OCI-LY7 (cell line): ENCODE measurements at regions not wholly inside any gene's neighbourhood (a gene's known extent, or its start where the extent isn't known, plus 50 kb on each side); places are given as distances from the start of the nearest gene placed in this dataset.

ENCODE experiments used
- BruUV-seq: library from RNA; stranded (reverse); fragments of 400-500 nt; replicated peaks from 2 replicates; lab custom pipeline; 2021; lab: Mats Ljungman, UMichigan
- CTCF ChIA-PET: fragments of 300-600 bp; sonication (Branson Sonifier 250); formaldehyde crosslinking; loops from one replicate; lab custom pipeline; 2022; ENCODE audit warnings: antibody characterized with exemption; ENCODE audit not compliant: unreplicated experiment; lab: Charles Lee
- POLR2A ChIA-PET: fragments of 300-600 bp; sonication (Branson Sonifier 250); formaldehyde crosslinking; loops from one replicate; lab custom pipeline; 2022; ENCODE audit warnings: antibody characterized with exemption; lab: Charles Lee
- DNase-seq: peaks from one replicate; pipeline ENCODE4 v3.0.0-alpha.2; 2015; ENCODE audit warnings: low spot score
- H2AFZ ChIP-seq: fragments of 200-600 bp; sonication (generic), shearing (Covaris generic); 2 replicates; pipeline ENCODE4 v1.6.1; 2014; ENCODE audit warnings: mild to moderate bottlenecking, antibody characterized with exemption, low read length, moderate library complexity
- H3K27ac ChIP-seq: fragments of 200-600 bp; sonication (generic); 2 replicates; pipeline ENCODE4 v1.5.1; 2014; ENCODE audit warnings: mixed run types, low read depth, mild to moderate bottlenecking, moderate library complexity, low read length, inconsistent platforms; ENCODE audit not compliant: poor library complexity, severe bottlenecking
- H3K36me3 ChIP-seq: fragments of 200-600 bp; sonication (generic); 2 replicates; pipeline ENCODE4 v1.6.1; 2014; ENCODE audit warnings: mild to moderate bottlenecking, antibody characterized with exemption, low read length, moderate library complexity, mixed read lengths; ENCODE audit not compliant: insufficient read depth
- H3K4me1 ChIP-seq: fragments of 200-600 bp; sonication (generic); 2 replicates; pipeline ENCODE4 v1.5.1; 2014; ENCODE audit warnings: mild to moderate bottlenecking, low read length; ENCODE audit not compliant: insufficient read depth, poor library complexity, severe bottlenecking
- H3K4me2 ChIP-seq: fragments of 200-600 bp; sonication (generic); 2 replicates; pipeline ENCODE4 v1.6.1; 2014; ENCODE audit warnings: mild to moderate bottlenecking, low read length
- H3K4me3 ChIP-seq: fragments of 200-600 bp; sonication (generic); 2 replicates; pipeline ENCODE4 v1.5.1; 2014; ENCODE audit warnings: mild to moderate bottlenecking, low read depth, low read length; ENCODE audit not compliant: poor library complexity, severe bottlenecking
- H3K79me2 ChIP-seq: fragments of 200-600 bp; sonication (generic); 2 replicates; pipeline ENCODE4 v1.6.1; 2016; ENCODE audit warnings: low read depth, mild to moderate bottlenecking, low read length, moderate library complexity, mixed read lengths; ENCODE audit not compliant: insufficient read depth
- H3K9me2 ChIP-seq: fragments of 200-600 bp; sonication (generic); 2 replicates; pipeline ENCODE4 v1.6.1; 2016; ENCODE audit warnings: mild to moderate bottlenecking, low read length, mixed read lengths; ENCODE audit not compliant: insufficient read depth
- H3K9me3 ChIP-seq: fragments of 200-600 bp; sonication (generic); 2 replicates; pipeline ENCODE4 v1.6.1; 2014; ENCODE audit warnings: mild to moderate bottlenecking, mixed run types, low read length, mixed read lengths
- H4K20me1 ChIP-seq: fragments of 200-600 bp; sonication (generic); 2 replicates; pipeline ENCODE4 v1.6.1; 2014; ENCODE audit warnings: mild to moderate bottlenecking, antibody characterized with exemption, low read length, moderate library complexity, mixed read lengths; ENCODE audit not compliant: insufficient read depth
- EZH2phosphoT487 ChIP-seq: fragments of 200-600 bp; sonication (generic); IDR thresholded peaks from 2 replicates; pipeline ENCODE4 v1.6.1; 2018; ENCODE audit warnings: low read depth, borderline replicate concordance, mild to moderate bottlenecking, mixed run types, antibody characterized with exemption, low read length, moderate library complexity, mixed read lengths
- intact Hi-C: fragments of 100-400 bp; cut with micrococcal nuclease; formaldehyde crosslinking; loops from one replicate; pipeline ENCODE4 v1.10.0; 2022; ENCODE audit not compliant: unreplicated experiment
- TF ChIP-seq, protein P1 (sequence below): fragments of 200-600 bp; sonication (generic); conservative IDR thresholded peaks from 2 replicates; pipeline ENCODE4 v1.5.1; 2014; ENCODE audit warnings: mild to moderate bottlenecking, antibody characterized with exemption, low read length, moderate library complexity, mixed read lengths

DNA sequence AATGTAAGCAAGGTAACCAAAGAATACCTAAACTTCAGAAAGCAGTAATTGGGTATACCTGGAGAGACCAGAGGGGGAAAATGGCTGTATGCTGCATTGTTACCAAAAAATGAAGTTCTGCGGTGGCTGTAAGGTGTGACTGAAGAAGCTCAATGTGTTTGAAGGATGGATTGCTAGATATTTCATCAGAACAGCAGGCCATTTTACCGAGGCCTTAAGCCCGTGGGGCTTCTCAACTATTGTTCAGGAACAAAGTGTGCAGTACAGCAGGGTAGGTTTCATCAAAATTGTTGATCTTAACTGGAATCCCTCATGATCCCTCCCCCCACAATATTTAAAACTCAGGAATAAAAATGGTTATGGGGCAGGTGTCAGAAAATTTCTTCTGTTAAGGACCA is 204.0 kb upstream of the GHITM start:
- Histone ChIP-seq H3K9me2 (no peaks in the 10 kb centered on the region), H3K27ac (no peak overlapping the region), H3K4me2 (no peak overlapping the region), H4K20me1 (no peaks in the 10 kb centered on the region), H3K9me3 (no peaks in the 10 kb centered on the region), H3K4me1 (no peaks in the 10 kb centered on the region), H3K36me3 (no peaks in the 10 kb centered on the region), H3K4me3 (no peak overlapping the region), H3K79me2 (no peaks in the 10 kb centered on the region), H2AFZ (no peak overlapping the region)
- DNase-seq = no peak
- intact Hi-C loops = no loop called here
- POLR2A ChIA-PET = interaction anchor here (0.5 kb wide), 1 partner anchor 380 kb away, joined by 3 read pairs; no protein-coding TSS in a partner anchor
- BruUV-seq = no TSS peak
- TF ChIP-seq, protein P1, sequence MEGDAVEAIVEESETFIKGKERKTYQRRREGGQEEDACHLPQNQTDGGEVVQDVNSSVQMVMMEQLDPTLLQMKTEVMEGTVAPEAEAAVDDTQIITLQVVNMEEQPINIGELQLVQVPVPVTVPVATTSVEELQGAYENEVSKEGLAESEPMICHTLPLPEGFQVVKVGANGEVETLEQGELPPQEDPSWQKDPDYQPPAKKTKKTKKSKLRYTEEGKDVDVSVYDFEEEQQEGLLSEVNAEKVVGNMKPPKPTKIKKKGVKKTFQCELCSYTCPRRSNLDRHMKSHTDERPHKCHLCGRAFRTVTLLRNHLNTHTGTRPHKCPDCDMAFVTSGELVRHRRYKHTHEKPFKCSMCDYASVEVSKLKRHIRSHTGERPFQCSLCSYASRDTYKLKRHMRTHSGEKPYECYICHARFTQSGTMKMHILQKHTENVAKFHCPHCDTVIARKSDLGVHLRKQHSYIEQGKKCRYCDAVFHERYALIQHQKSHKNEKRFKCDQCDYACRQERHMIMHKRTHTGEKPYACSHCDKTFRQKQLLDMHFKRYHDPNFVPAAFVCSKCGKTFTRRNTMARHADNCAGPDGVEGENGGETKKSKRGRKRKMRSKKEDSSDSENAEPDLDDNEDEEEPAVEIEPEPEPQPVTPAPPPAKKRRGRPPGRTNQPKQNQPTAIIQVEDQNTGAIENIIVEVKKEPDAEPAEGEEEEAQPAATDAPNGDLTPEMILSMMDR = no peak
- TF ChIP-seq EZH2phosphoT487 = no peak
- CTCF ChIA-PET = no interaction called here

DNA sequence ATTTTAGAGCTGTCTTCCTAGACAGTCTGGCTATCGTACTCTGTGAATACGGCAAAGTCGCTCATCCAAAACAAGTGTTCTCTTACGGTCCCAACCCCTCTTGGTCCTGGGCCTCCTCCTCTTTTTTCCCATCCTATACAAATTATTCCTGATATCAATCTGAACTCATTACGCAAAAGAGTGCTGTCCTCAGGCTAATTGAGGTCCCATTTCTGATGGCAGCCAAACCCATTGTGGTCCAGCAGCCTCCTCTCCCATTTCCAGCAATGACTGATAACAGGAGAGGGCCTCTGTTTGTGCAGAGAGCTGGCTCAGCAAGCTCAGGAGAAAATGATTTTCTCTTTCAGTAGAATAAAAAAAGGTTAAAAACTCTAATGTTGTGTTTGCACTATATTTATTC is 203.4 kb upstream of the GHITM start:
- H2AFZ ChIP-seq = no peak overlapping the region
- BruUV-seq = no TSS peak
- H4K20me1 ChIP-seq = no peaks in the 10 kb centered on the region
- H3K9me3 ChIP-seq = no peaks in the 10 kb centered on the region
- no peak for TF ChIP-seq EZH2phosphoT487
- TF ChIP-seq, protein P1 = no peak
- POLR2A ChIA-PET = no interaction called here
- no peaks in the 10 kb centered on the region for H3K79me2 ChIP-seq
- intact Hi-C loops = no loop called here
- H3K27ac ChIP-seq = no peak overlapping the region
- no peaks in the 10 kb centered on the region for H3K9me2 ChIP-seq
- H3K4me1 ChIP-seq = no peaks in the 10 kb centered on the region
- no peak overlapping the region for H3K4me2 ChIP-seq
- H3K36me3 ChIP-seq = no peaks in the 10 kb centered on the region
- no peak overlapping the region for H3K4me3 ChIP-seq
- CTCF ChIA-PET = no interaction called here
- DNase-seq = no peak

DNA sequence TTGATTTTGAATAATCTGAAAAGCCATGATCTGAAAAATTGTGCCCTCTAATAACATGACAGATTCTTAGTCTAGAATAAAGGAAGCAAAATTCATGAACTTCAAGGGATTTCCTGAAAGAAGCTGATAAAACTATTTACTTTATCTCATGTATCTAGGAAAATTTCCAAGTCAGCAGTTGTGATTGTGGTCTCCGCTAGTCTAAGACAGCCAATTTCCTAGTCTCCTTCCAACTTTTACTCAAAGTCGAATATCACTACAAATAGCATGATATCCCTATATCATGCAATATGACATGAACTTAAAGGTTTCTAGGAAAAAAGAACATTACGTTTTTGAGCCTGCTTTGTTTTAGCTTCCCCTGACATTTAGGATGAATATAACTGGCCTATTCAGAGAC is 202.1 kb upstream of the GHITM start:
- BruUV-seq = no TSS peak
- Histone ChIP-seq H3K4me2 (no peak overlapping the region), H3K27ac (no peak overlapping the region), H2AFZ (no peak overlapping the region), H3K4me3 (no peak overlapping the region), H3K4me1 (no peaks in the 10 kb centered on the region), H3K9me2 (no peaks in the 10 kb centered on the region), H4K20me1 (no peaks in the 10 kb centered on the region), H3K9me3 (no peaks in the 10 kb centered on the region), H3K36me3 (no peaks in the 10 kb centered on the region), H3K79me2 (no peaks in the 10 kb centered on the region)
- ChIA-PET CTCF (no interaction called here), POLR2A (interaction anchor here (2.2 kb wide), 1 partner anchor 16 kb away, joined by 6 read pairs; no protein-coding TSS in a partner anchor)
- no peak for DNase-seq
- intact Hi-C loops = no loop called here
- no peak for TF ChIP-seq EZH2phosphoT487
- TF ChIP-seq, protein P1 = no peak
